GM12878 (cell line): ENCODE measurements at regions not wholly inside any gene's neighbourhood (a gene's known extent, or its start where the extent isn't known, plus 50 kb on each side); places are given as distances from the start of the nearest gene placed in this dataset.

Experiments used
- ATAC-seq: fragments of 200-7000 bp; cut with Tn5 transposase; 3 replicates; pipeline ENCODE4 v1.9.1; 2020; ENCODE audit warnings: mild to moderate bottlenecking, moderate library complexity
- BruUV-seq: library from RNA; stranded (reverse); fragments of 400-500 nt; replicated peaks from 2 replicates; lab custom pipeline; 2021; lab: Mats Ljungman, UMichigan
- CTCF ChIA-PET: fragments of 300-600 bp; sonication (Branson Sonifier 250); formaldehyde crosslinking; extraction: SDS; loops from one replicate; lab custom pipeline; 2021; ENCODE audit warnings: inconsistent platforms; lab: Yijun Ruan, JAX
- POLR2A ChIA-PET: fragments of 350-600 bp; formaldehyde crosslinking; extraction: SDS; loops from one replicate; lab custom pipeline; 2021; ENCODE audit warnings: inconsistent platforms; lab: Charles Lee
- RAD21 ChIA-PET: fragments of 300-600 bp; sonication (Branson Sonifier 250); formaldehyde crosslinking; loops from one replicate; lab custom pipeline; 2023; ENCODE audit warnings: antibody characterized with exemption; ENCODE audit not compliant: unreplicated experiment; lab: Charles Lee
- SMC1A ChIA-PET: fragments of 300-600 bp; sonication (Branson Sonifier 250); formaldehyde crosslinking; loops from one replicate; lab custom pipeline; 2023; ENCODE audit not compliant: unreplicated experiment, uncharacterized antibody; lab: Charles Lee
- DNase-seq: peaks from one replicate; pipeline ENCODE4 v3.0.0-alpha.2; 2011; ENCODE audit warnings: low read depth, low spot score
- FAIRE-seq: peaks from 3 replicates; lab custom pipeline; 2011; peaks lifted over from hg19 to GRCh38; lab: Jason Lieb, UNC
- H2AFZ ChIP-seq: 2 replicates; pipeline ENCODE4 v1.6.0; 2011; ENCODE audit warnings: low read depth, low read length, control low read depth; ENCODE audit not compliant: control insufficient read depth
- H3K27ac ChIP-seq: 2 replicates; pipeline ENCODE4 v1.5.1; 2011; ENCODE audit warnings: control low read depth; ENCODE audit not compliant: control insufficient read depth, insufficient read depth
- H3K27me3 ChIP-seq, 2 experiments: replicated peaks in 1 of 2; 2 replicates each; pipeline versions ENCODE4 v1.6.0 to v1.6.1; 2011; ENCODE audit warnings: low read length in 1 of 2; ENCODE audit not compliant: control insufficient read depth in 2 of 2, insufficient read depth in 2 of 2
- H3K36me3 ChIP-seq, 2 experiments: 2 replicates each; pipeline ENCODE4 v1.5.1; 2011; ENCODE audit warnings: low read length in 1 of 2; ENCODE audit not compliant: control insufficient read depth in 2 of 2, insufficient read depth in 2 of 2
- H3K4me1 ChIP-seq: 2 replicates; pipeline ENCODE4 v1.6.1; 2011; ENCODE audit warnings: mild to moderate bottlenecking, low read length, moderate library complexity, mixed read lengths; ENCODE audit not compliant: control insufficient read depth, insufficient read depth
- H3K4me2 ChIP-seq: 2 replicates; pipeline ENCODE4 v1.6.0; 2011; ENCODE audit warnings: control low read depth; ENCODE audit not compliant: control insufficient read depth, insufficient read depth
- H3K4me3 ChIP-seq: fragments of 200-600 bp; sonication (generic); 2 replicates; pipeline ENCODE4 v1.5.1; 2016
- H3K79me2 ChIP-seq: 2 replicates; pipeline ENCODE4 v1.6.0; 2011; ENCODE audit warnings: low read length; ENCODE audit not compliant: control insufficient read depth, insufficient read depth
- H3K9ac ChIP-seq: 2 replicates; pipeline ENCODE4 v1.8.0; 2011; ENCODE audit warnings: low read length, control low read depth, mixed read lengths; ENCODE audit not compliant: control insufficient read depth, insufficient read depth
- H3K9me3 ChIP-seq: replicated peaks from 3 replicates; pipeline ENCODE4 v1.5.1; 2011; ENCODE audit warnings: mild to moderate bottlenecking, low read length; ENCODE audit not compliant: control insufficient read depth, insufficient read depth
- H4K20me1 ChIP-seq: 2 replicates; pipeline ENCODE4 v1.6.0; 2011; ENCODE audit not compliant: control insufficient read depth, insufficient read depth
- BCL11A ChIP-seq: IDR thresholded peaks from 2 replicates; pipeline ENCODE4 v1.6.1; 2011; ENCODE audit warnings: low read depth, low read length
- CBFB ChIP-seq: IDR thresholded peaks from 2 replicates; pipeline ENCODE4 v1.6.1; 2016; ENCODE audit warnings: antibody characterized with exemption, low read depth
- CEBPZ ChIP-seq: fragments of 150-350 bp; IDR thresholded peaks from 2 replicates; pipeline ENCODE4 v1.6.1; 2016; ENCODE audit warnings: low read depth, low read length
- IRF4 ChIP-seq: IDR thresholded peaks from 2 replicates; pipeline ENCODE4 v1.6.1; 2011; ENCODE audit warnings: low read depth, low read length
- JUND ChIP-seq: IDR thresholded peaks from 2 replicates; pipeline ENCODE4 v1.6.1; 2012; ENCODE audit warnings: low read depth, mild to moderate bottlenecking, low read length, improper control_type of control experiment, moderate library complexity
- LARP7 ChIP-seq: fragments of 450-650 bp; IDR thresholded peaks from 2 replicates; pipeline ENCODE4 v1.6.1; 2017; ENCODE audit warnings: mild to moderate bottlenecking
- MEF2A ChIP-seq: IDR thresholded peaks from 2 replicates; pipeline ENCODE4 v1.6.1; 2011; ENCODE audit warnings: low read depth, mild to moderate bottlenecking, low read length, moderate library complexity; ENCODE audit not compliant: insufficient read depth
- PAX5 ChIP-seq: IDR thresholded peaks from 2 replicates; pipeline ENCODE4 v1.6.1; 2011; ENCODE audit warnings: low read depth, low read length, borderline replicate concordance
- PBX3 ChIP-seq: IDR thresholded peaks from 2 replicates; pipeline ENCODE4 v1.6.1; 2011; ENCODE audit warnings: mild to moderate bottlenecking, low read depth, low read length, moderate library complexity; ENCODE audit not compliant: insufficient replicate concordance
- POLR2A ChIP-seq: IDR thresholded peaks from 2 replicates; pipeline ENCODE4 v1.6.1; 2011; ENCODE audit warnings: low read depth, mild to moderate bottlenecking, low read length
- RFX5 ChIP-seq: IDR thresholded peaks from 2 replicates; pipeline ENCODE4 v1.6.1; 2011; ENCODE audit warnings: low read depth, low read length, improper control_type of control experiment
- STAT3 ChIP-seq: IDR thresholded peaks from 2 replicates; pipeline ENCODE4 v1.6.1; 2011; ENCODE audit warnings: low read depth, low read length, improper control_type of control experiment
- TCF12 ChIP-seq: IDR thresholded peaks from 2 replicates; pipeline ENCODE4 v1.6.1; 2011; ENCODE audit warnings: low read depth, mild to moderate bottlenecking, low read length
- YY1 ChIP-seq: IDR thresholded peaks from 2 replicates; pipeline ENCODE4 v1.6.1; 2011; ENCODE audit warnings: low read depth, mild to moderate bottlenecking, low read length
- WGBS: methylation state at CpG from one replicate; pipeline ENCODE4 v1.1.6; 2016; ENCODE audit warnings: low lambda C conversion rate; ENCODE audit not compliant: insufficient replicate concordance, insufficient coverage; ENCODE audit errors: missing lambda C conversion rate; 5-methylcytosine and 5-hydroxymethylcytosine counted together
- in situ Hi-C: fragments of 300-500 bp; cut with MboI; formaldehyde crosslinking; loops from 9 replicates; pipeline ENCODE4 v1.14.3; 2018; ENCODE audit warnings: mixed read lengths
- intact Hi-C: fragments of 100-400 bp; cut with micrococcal nuclease; formaldehyde crosslinking; loops from one replicate; pipeline ENCODE4 v1.14.2; 2022; ENCODE audit not compliant: unreplicated experiment
- TF ChIP-seq, protein P1 (sequence below): fragments of 150-350 bp; IDR thresholded peaks from 2 replicates; pipeline ENCODE4 v1.6.1; 2014; ENCODE audit warnings: mild to moderate bottlenecking, low read depth, low read length
- TF ChIP-seq, protein P2 (sequence below): IDR thresholded peaks from 2 replicates; pipeline ENCODE4 v1.6.1; 2011; ENCODE audit warnings: low read depth, mild to moderate bottlenecking, low read length, moderate library complexity, borderline replicate concordance; ENCODE audit errors: extremely low read depth
- TF ChIP-seq, protein P3 (sequence below): fragments of 450-650 bp; IDR thresholded peaks from 2 replicates; pipeline ENCODE4 v1.6.1; 2016; ENCODE audit warnings: mild to moderate bottlenecking
- TF ChIP-seq, protein P4 (sequence below): fragments of 450-650 bp; conservative IDR thresholded peaks from 2 replicates; pipeline ENCODE4 v1.6.1; 2017; ENCODE audit warnings: mild to moderate bottlenecking, moderate library complexity

DNA sequence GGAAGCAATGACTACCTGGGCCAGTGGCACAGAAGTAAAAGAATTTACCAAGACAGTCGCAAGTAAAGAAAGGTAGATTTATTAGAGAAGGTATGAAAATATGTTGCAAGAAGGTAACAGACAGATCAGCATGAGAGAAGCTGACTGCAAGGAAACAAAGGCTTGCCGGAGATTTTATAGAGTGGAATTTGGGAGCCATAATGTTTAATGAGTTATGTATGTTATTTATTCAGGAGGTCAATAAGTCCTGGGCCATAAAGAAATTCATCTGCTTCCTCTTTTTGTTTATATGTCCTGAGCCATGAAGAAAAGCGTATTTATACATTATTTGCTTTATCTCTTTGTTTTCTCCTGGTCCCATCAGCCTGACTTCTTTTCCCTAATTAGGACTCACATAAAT is 423.6 kb downstream of the PTH2R start:
- H3K4me1 ChIP-seq, result no peaks in the 10 kb centered on the region
- BruUV-seq, result no TSS peak
- ChIA-PET RAD21 (no interaction called here), SMC1A (no interaction called here), CTCF (no interaction called here), POLR2A (no interaction called here)
- H3K9me3 ChIP-seq, result no peaks in the 10 kb centered on the region
- ATAC-seq (no peak), DNase-seq (no peak), FAIRE-seq (no peak)
- H2AFZ ChIP-seq, result no peak overlapping the region
- no peak overlapping the region for H3K27ac ChIP-seq
- H4K20me1 ChIP-seq, result no peaks in the 10 kb centered on the region
- H3K9ac ChIP-seq, result no peak overlapping the region
- no peaks in the 10 kb centered on the region for H3K79me2 ChIP-seq
- intact Hi-C loops, result no loop called here
- H3K36me3 ChIP-seq, result no peaks in the 10 kb centered on the region
- WGBS, result 39% methylated on average over 3 of the region's 3 CpGs
- H3K4me3 ChIP-seq, result no peak overlapping the region
- no peak overlapping the region for H3K4me2 ChIP-seq
- no peaks in the 10 kb centered on the region for H3K27me3 ChIP-seq
- in situ Hi-C loops, result no loop called here
- TF ChIP-seq CEBPZ, result no peak
- TF ChIP-seq STAT3, result no peak
- no peak for TF ChIP-seq POLR2A
- TF ChIP-seq, protein P1, sequence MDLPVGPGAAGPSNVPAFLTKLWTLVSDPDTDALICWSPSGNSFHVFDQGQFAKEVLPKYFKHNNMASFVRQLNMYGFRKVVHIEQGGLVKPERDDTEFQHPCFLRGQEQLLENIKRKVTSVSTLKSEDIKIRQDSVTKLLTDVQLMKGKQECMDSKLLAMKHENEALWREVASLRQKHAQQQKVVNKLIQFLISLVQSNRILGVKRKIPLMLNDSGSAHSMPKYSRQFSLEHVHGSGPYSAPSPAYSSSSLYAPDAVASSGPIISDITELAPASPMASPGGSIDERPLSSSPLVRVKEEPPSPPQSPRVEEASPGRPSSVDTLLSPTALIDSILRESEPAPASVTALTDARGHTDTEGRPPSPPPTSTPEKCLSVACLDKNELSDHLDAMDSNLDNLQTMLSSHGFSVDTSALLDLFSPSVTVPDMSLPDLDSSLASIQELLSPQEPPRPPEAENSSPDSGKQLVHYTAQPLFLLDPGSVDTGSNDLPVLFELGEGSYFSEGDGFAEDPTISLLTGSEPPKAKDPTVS, result no peak
- TF ChIP-seq BCL11A, result no peak
- TF ChIP-seq YY1, result no peak
- no peak for TF ChIP-seq IRF4
- TF ChIP-seq MEF2A, result no peak
- TF ChIP-seq PAX5, result no peak
- no peak for TF ChIP-seq LARP7
- no peak for TF ChIP-seq TCF12
- TF ChIP-seq, protein P2, sequence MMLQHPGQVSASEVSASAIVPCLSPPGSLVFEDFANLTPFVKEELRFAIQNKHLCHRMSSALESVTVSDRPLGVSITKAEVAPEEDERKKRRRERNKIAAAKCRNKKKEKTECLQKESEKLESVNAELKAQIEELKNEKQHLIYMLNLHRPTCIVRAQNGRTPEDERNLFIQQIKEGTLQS, result no peak
- TF ChIP-seq, protein P3, sequence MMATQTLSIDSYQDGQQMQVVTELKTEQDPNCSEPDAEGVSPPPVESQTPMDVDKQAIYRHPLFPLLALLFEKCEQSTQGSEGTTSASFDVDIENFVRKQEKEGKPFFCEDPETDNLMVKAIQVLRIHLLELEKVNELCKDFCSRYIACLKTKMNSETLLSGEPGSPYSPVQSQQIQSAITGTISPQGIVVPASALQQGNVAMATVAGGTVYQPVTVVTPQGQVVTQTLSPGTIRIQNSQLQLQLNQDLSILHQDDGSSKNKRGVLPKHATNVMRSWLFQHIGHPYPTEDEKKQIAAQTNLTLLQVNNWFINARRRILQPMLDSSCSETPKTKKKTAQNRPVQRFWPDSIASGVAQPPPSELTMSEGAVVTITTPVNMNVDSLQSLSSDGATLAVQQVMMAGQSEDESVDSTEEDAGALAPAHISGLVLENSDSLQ, result no peak
- TF ChIP-seq JUND, result no peak
- TF ChIP-seq, protein P4, sequence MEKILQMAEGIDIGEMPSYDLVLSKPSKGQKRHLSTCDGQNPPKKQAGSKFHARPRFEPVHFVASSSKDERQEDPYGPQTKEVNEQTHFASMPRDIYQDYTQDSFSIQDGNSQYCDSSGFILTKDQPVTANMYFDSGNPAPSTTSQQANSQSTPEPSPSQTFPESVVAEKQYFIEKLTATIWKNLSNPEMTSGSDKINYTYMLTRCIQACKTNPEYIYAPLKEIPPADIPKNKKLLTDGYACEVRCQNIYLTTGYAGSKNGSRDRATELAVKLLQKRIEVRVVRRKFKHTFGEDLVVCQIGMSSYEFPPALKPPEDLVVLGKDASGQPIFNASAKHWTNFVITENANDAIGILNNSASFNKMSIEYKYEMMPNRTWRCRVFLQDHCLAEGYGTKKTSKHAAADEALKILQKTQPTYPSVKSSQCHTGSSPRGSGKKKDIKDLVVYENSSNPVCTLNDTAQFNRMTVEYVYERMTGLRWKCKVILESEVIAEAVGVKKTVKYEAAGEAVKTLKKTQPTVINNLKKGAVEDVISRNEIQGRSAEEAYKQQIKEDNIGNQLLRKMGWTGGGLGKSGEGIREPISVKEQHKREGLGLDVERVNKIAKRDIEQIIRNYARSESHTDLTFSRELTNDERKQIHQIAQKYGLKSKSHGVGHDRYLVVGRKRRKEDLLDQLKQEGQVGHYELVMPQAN, result no peak
- TF ChIP-seq RFX5, result no peak
- no peak for TF ChIP-seq PBX3
- TF ChIP-seq CBFB, result no peak
